ENCODE measurements at regions not wholly inside any gene's neighbourhood (a gene's known extent, or its start where the extent isn't known, plus 50 kb on each side); places are given as distances from the start of the nearest gene placed in this dataset.

GRCh38 chr1:114330451-114330983 is 176.8 kb upstream of the SYT6 start:
- Histone ChIP-seq H3K27ac (ENCODE audit: low read length) (no peak overlapping the region), H3F3A (ENCODE audit: low read length, unreplicated experiment) (no peaks in the 10 kb centered on the region), H3K9ac (ENCODE audit: low read length) (no peak overlapping the region), H3K36me3 (ENCODE audit: low read depth, low read length) (no peaks in the 10 kb centered on the region), H3K27me3 (ENCODE audit: low read length) (peaks cover 51% of the 10 kb centered on the region), H3K4me1 (ENCODE audit: insufficient read depth, low read length) (no peaks in the 10 kb centered on the region), H3K4me3 (ENCODE audit: low read length) (no peak overlapping the region), H2AFZ (ENCODE audit: low read length) (no peak overlapping the region), H4K20me1 (ENCODE audit: low read length) (no peaks in the 10 kb centered on the region), H3K4me2 (ENCODE audit: low read length) (no peak overlapping the region), H3K9me3 (ENCODE audit: low read length) (peaks cover 8% of the 10 kb centered on the region; the same call in 1 of the 2 replicates), H3K79me2 (ENCODE audit: low read length) (no peaks in the 10 kb centered on the region), H3K9me2 (replicated peaks; ENCODE audit: low read length) (no peaks in the 10 kb centered on the region)
- BruUV-seq (replicated peaks), result no TSS peak
- intact Hi-C loops (cut with micrococcal nuclease), result no loop called here
- ATAC-seq, result no peak
- TF ChIP-seq EZH2 (IDR thresholded peaks at IDR 0.05; ENCODE audit: low read length, unreplicated experiment) (no peak), EZH2phosphoT487 (IDR thresholded peaks at IDR 0.05; ENCODE audit: borderline replicate concordance, low read length) (no peak), CTCF (conservative IDR thresholded peaks at IDR 0.05; ENCODE audit: low read depth, low read length) (no peak)
- POLR2A ChIA-PET (ENCODE audit: unreplicated experiment), result no interaction called here
- CTCF ChIA-PET, result no interaction called here
- DNase-seq, result no peak

DNA sequence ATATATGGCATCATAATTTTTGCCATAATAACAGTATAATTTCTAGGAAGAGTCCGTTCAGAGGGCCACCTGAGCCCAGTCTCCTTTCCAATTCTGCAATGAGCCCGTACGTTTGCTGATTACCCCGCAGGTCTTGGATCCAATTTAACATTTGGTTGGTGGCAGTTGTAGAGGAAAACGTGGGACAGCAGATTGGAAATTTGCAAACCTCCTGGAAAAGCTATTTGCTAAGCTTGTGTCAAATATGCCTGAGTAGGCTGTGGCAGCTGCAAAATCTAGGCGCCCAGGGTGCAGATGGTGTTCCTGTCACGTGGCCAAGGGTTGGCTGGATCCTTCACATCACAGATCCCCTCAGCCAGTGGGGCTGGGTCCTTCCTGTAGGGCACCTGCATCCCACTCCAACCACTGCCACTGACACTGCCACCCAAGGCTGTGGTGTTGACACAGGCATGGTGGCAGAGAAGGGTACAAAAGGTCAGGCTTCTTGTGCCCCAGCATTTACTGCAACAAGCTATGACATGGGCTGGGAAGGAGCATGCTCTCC is 174.8 kb upstream of the SYT6 start:
- Histone ChIP-seq H3K79me2 (ENCODE audit: low read length) (no peaks in the 10 kb centered on the region), H3K4me3 (ENCODE audit: low read length) (no peak overlapping the region), H3F3A (ENCODE audit: low read length, unreplicated experiment) (no peaks in the 10 kb centered on the region), H3K27me3 (ENCODE audit: low read length) (peaks cover 35% of the 10 kb centered on the region), H3K9me2 (replicated peaks; ENCODE audit: low read length) (no peaks in the 10 kb centered on the region), H3K4me1 (ENCODE audit: insufficient read depth, low read length) (no peaks in the 10 kb centered on the region), H3K36me3 (ENCODE audit: low read depth, low read length) (no peaks in the 10 kb centered on the region), H3K9ac (ENCODE audit: low read length) (no peak overlapping the region), H3K4me2 (ENCODE audit: low read length) (no peak overlapping the region), H3K9me3 (ENCODE audit: low read length) (peaks cover 8% of the 10 kb centered on the region; the same call in 1 of the 2 replicates), H4K20me1 (ENCODE audit: low read length) (no peaks in the 10 kb centered on the region), H3K27ac (ENCODE audit: low read length) (no peak overlapping the region), H2AFZ (ENCODE audit: low read length) (no peak overlapping the region)
- no TSS peak for BruUV-seq (replicated peaks)
- no peak for DNase-seq
- TF ChIP-seq CTCF (conservative IDR thresholded peaks at IDR 0.05; ENCODE audit: low read depth, low read length) (no peak), EZH2phosphoT487 (IDR thresholded peaks at IDR 0.05; ENCODE audit: borderline replicate concordance, low read length) (no peak), EZH2 (IDR thresholded peaks at IDR 0.05; ENCODE audit: low read length, unreplicated experiment) (no peak)
- intact Hi-C loops (cut with micrococcal nuclease), result no loop called here
- CTCF ChIA-PET, result no interaction called here
- POLR2A ChIA-PET (ENCODE audit: unreplicated experiment), result no interaction called here
- ATAC-seq, result no peak

DNA sequence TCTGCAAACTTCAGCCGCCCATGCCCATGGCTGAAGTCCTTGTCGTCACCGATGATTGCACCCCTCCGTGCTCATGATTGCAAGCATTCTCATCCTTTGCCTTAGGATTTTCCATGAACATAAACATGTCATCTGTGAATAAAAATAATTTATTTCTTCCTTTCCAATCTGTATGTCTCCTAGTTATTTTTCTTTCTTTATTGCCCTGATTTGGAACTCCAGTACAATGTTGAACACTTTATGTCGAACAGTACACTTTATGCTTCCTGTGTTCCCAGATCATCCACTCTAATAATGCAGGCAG is 170.9 kb upstream of the SYT6 start:
- no peak for TF ChIP-seq EZH2 (IDR thresholded peaks at IDR 0.05; ENCODE audit: low read length, unreplicated experiment)
- TF ChIP-seq EZH2phosphoT487 (IDR thresholded peaks at IDR 0.05; ENCODE audit: borderline replicate concordance, low read length), result no peak
- TF ChIP-seq CTCF (conservative IDR thresholded peaks at IDR 0.05; ENCODE audit: low read depth, low read length), result no peak
- ChIA-PET CTCF (no interaction called here), POLR2A (ENCODE audit: unreplicated experiment) (no interaction called here)
- Histone ChIP-seq H3K9ac (ENCODE audit: low read length) (no peak overlapping the region), H3K36me3 (ENCODE audit: low read depth, low read length) (no peaks in the 10 kb centered on the region), H3K4me1 (ENCODE audit: insufficient read depth, low read length) (no peaks in the 10 kb centered on the region; the same call in 1 of the 2 replicates), H3K9me3 (ENCODE audit: low read length) (peaks cover 8% of the 10 kb centered on the region; the same call in 1 of the 2 replicates), H3F3A (ENCODE audit: low read length, unreplicated experiment) (no peaks in the 10 kb centered on the region), H4K20me1 (ENCODE audit: low read length) (no peaks in the 10 kb centered on the region), H3K4me2 (ENCODE audit: low read length) (no peak overlapping the region), H2AFZ (ENCODE audit: low read length) (0 out of 2 replicates have a peak overlapping the region, but pooled peaks have one; percentile 29), H3K27me3 (ENCODE audit: low read length) (peaks cover 1% of the 10 kb centered on the region; the same call in 1 of the 2 replicates), H3K4me3 (ENCODE audit: low read length) (no peak overlapping the region), H3K79me2 (ENCODE audit: low read length) (no peaks in the 10 kb centered on the region), H3K9me2 (replicated peaks; ENCODE audit: low read length) (no peaks in the 10 kb centered on the region), H3K27ac (ENCODE audit: low read length) (no peak overlapping the region)
- ATAC-seq (no peak), DNase-seq (no peak)
- intact Hi-C loops (cut with micrococcal nuclease), result no loop called here
- no TSS peak for BruUV-seq (replicated peaks)
